Amniotic stem cell (primary cell): ENCODE measurements at regions not wholly inside any gene's neighbourhood (a gene's known extent, or its start where the extent isn't known, plus 50 kb on each side); places are given as distances from the start of the nearest gene placed in this dataset.

Experiments
- DNase-seq: peaks from one replicate; lab custom pipeline; 2025; lab: John Stamatoyannopoulos, UW

DNA sequence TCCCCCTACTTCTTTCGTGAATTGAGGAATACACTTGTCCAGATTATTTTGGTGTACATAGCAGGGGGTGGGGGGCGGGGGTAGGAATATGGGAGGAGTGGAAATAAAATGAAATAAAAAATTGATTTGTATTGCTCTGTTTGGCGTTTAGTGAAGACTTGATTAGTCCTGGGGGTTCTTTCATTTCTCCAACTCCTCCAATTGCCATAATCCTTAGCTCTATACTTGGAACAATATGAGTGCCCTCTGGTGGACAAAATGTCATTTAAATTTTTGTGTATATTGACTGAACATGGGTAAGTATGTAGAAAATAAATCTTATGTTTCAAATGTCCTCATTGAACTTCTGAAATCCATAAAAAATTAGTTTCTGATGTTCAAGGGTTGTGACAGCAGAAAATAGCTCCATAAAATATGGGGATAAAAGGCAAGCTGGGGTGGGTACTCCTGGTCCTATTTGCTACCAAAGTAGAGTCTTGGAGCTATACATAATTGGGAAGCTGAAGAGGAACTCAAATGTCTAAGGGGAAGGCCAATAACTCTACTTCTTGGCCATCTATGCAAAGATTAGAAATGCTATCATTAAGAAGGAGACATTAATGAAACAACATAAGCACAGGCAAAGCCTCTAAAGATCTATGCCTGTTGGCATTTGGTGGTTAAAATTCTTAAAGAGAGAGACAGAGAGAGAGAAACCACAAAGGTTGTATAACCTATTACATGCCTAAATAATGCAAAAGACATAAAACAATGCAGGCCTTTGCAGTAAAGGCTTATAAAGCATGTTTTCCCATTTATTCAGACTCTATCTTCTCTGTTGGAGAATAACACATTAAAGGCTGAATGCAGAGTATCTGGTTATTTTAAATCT, 421.6 kb downstream of the METTL15 start:
- DNase-seq, result peak; percentile 3

DNA sequence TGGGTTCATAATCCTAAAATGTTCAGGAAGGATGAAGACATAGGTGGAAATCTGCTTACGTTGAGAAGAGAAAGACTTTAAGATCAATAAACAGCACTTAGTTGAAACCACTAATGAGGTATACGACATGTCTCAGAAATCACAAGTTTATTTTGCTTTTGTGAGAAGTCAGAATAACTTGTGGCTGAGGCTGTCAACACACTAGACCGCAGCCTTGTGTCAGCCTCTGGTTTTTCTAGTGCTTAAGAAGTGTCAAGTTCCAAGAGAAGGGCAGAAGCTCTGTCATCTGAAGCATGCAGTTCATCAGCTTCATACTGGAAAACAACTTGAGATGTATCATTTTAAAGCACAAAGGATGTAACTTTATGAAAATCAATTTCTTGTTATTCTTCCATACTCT, 420.9 kb downstream of the METTL15 start:
- DNase-seq, result no peak

DNA sequence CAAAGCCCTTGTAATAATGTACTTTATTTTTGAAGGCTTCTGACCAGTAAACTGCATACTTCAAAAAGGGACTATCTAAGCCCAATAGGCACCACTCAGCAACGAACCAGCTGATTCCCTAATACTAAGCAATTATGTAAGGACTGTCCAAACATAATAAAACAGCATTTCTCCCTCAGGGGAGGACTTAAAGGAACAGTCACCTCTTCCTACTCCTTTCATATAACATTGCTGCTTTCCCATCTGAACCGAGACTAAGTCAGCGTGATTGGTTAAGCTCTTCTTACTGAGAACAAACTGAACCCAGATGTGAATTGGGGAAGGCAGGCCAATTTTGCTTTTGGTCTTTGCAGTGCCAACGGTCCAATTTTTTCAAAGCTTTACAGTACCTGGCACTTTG, 420.0 kb downstream of the METTL15 start:
- DNase-seq, result no peak

- DNase-seq, result no peak
Measured at GRCh38 chr11:28526406-28526751, 418.2 kb downstream of the METTL15 start.

DNA sequence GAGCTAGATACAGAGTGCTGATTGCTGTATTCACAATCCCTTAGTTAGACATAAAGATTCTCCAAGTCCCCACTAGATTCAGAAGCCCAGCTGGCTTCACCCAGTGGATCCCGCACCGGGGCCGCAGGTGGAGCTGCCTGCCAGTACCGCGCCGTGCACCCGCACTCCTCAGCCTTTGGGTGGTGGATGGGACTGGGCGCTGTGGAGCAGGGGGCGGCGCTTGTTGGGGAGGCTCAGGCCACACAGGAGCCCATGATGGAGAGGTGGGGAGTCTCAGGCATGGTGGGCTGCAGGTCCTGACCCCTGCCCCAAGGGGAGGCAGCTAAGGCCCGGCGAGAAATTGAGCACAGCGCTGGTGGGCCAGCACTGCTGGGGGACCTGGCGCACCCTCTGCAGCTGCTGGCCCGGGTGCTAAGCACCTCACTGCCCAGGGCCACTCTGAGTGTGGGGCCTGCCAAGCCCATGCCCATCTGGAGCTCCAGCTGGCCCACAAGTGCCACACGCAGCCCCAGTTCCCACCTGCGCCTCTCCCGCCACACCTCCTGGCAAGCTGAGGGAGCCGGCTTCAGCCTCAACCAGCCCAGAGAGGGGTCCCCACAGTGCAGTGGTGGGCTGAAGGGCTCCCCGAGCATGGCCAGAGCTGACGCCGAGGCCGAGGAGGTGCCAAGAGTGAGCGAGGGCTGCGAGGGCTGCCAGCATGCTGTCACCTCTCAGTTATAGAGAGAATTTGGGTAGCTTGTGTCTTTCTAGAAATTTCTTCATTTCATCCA, 417.6 kb downstream of the METTL15 start:
- DNase-seq, result no peak

DNA sequence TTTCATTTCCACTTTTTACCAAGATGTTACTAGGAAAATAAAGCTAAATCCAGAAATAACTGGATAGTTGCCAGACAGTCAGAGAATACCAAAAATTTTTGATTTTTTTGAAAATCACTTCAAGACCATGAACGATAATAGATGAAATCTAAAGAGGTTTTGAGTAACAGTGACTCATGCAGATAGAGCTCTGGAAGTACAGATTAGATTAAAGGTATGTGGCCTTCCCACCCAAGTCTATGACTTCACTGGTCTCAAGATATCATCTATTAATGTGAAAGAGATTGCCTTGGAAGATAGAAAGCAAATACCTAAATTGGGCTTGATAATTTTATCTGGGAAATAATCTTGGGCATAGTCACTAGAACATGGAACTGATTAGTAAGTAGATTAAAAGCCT, 415.9 kb downstream of the METTL15 start:
- no peak for DNase-seq

- no peak for DNase-seq
Measured at GRCh38 chr11:28521075-28521474, 412.9 kb downstream of the METTL15 start.

- no peak for DNase-seq
Measured at GRCh38 chr11:28520291-28520690, 412.1 kb downstream of the METTL15 start.

DNA sequence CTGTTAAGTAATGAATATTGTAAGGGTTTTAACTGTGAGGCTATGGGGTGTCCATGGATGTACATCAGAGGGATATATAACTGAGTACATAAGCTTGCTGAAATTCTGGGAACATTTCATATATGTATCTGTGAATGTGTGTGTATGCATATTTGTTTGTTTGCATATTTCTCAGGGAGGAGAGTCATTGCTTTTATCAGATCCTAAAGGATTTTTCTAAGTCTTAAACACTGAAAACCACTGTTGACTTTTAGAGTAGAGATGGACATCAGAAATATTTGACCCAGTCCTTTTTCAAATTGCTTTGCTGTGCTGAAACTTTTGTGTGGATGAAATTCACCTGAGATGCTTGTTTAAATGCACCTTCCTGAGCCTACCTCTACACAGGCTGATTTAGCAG, 410.6 kb downstream of the METTL15 start:
- DNase-seq, result no peak

DNA sequence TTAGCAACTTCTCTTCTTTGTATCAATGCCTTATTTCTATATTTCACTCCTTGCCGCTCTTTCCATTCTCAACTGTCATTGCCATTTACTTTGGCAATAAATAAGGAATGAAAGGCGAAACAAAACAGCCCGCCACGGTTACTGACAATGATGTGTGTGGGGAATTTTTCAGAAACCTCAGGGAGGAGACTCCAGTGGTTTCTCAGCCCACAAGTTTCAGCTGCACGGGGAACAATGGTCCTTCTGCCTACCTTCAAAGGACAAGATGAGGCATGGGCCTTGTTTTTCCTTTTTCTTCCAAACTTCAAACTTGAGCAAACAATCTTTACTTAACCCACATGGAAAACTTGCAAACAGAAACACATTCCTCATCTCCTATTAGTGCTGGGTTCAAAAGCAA, 409.4 kb downstream of the METTL15 start:
- no peak for DNase-seq

DNA sequence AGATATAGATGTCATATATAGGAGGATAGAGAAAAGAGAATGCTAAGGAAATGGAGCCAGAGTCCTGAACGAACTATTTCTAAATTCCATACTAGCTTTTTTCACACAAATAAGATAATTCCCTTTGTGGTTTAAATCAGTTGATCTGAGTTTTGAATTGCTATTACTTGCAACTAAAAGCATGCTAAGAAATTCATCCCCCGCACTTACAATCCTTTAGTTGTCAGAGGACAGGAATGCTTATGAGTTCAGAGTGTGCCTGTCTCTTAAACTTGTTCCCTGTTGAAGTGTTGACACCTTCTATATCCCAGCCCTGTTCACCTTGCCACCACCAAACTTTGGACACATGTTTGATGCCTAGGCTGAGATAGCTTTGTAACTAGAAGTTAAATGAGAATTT, 406.2 kb downstream of the METTL15 start:
- DNase-seq, result no peak

DNA sequence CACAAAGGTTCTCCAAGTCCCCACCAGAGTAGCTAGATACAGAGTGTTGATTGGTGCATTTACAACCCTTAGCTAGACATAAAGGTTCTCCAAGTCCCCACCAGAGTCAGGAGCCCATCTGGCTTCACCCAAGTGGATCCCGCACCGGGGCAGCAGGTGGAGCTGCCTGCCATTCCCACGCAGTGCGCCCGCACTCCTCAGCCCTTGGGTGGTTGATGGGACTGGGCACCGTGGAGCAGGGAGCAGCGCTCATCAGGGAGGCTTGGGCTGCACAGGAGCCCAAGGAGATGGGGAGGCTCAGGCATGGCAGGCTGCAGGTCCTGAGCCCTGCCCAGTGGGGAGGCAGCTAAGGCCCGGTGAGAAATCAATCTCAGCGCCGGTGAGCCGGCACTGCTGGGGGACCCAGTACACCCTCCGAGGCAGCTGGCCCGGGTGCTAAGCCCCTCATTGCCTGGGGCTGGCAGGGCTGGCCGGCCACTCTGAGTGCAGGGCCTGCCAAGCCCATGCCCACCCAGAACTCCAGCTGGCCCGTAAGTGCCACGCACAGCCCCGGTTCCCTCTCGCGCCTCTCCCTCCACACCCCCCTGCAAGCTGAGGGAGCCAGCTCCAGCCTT, 404.1 kb downstream of the METTL15 start:
- no peak for DNase-seq

DNA sequence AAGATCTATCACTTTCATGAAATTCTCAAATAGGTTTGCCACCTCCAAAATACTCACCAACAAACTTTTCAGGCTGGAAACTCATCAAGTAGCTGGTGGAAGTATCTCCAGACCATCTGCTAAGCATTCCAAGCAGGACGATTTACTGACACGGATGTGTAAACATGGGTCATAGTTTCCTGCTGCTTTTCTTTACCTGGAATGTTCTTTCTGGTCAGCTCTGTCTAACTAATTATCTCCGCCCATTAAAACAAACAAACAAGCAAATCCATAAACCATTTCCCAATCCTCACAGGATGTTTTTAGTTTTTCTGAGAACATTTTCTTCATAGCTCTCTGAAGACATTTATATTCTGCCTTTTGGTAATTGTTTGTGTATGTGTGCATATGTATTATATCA, 397.0 kb downstream of the METTL15 start:
- no peak for DNase-seq

GRCh38 chr11:28504555-28505110, 396.4 kb downstream of the METTL15 start:
- no peak for DNase-seq

DNA sequence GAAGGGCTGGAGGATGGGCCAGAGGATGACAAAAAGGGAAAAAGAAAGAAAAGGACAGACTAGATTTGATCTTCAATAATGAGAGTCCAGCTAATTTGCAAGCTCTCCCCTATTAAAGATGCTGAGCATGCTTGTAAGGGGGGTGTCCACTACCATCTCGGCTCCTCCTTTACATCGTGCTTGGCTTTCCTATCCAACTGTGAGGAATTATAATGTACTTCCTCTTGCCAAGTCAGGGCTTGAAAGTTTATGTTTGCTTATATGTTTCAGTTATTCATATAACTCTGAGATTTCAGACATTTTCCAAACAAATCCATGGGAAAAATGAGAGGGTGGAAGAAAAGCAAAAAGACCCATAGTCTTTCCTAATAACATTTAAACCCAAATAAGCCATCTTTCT, 387.1 kb downstream of the METTL15 start:
- no peak for DNase-seq

GRCh38 chr11:28491431-28491830, 383.2 kb downstream of the METTL15 start:
- DNase-seq, result no peak

DNA sequence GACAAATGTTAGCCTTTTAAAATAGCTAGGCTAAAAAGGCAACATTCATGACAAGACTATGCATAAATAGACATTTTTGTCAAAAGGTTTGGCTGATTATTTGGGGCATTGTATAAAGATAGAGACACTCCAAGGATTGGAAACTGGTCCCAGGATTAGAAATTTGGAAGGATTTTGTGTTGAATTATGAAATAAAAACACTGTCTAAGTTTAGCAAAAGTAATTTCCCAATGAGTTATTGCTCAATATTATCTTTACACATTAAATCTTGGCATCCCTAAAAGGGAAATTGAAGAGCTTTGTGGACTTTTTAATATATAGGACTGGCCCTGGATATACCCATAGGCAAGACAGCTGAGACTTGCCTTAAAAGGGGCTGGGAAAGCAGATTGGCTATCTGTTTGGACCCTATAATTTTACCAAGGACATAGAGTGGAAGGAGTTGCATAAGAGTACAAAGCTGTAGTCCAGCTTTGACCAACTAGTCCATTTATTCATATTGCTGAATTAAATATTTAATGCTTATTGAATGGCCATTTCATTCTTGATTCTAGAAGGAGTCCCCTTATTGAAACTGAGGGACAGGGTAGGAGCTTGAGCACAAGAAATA, 382.7 kb downstream of the METTL15 start:
- no peak for DNase-seq

DNA sequence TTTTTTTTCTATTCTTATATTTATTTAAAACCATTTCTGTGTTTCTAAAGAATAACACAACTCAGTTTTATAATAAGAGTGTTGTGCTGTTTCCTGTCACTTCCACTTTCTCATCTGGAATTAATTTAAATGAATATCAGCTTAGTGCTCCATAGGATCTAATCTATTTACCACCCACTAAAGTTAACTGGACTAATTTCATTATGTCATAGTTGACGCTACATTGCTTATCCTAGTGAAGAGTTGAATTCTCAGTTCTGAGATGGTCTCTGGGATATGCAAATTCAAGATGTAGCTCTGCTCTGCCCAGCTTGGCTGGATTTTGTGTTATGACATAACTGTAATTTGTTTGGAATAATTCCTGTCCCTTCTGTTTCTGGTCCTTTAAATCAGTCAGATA, 380.1 kb downstream of the METTL15 start:
- no peak for DNase-seq

GRCh38 chr11:28483072-28483867, 375.1 kb downstream of the METTL15 start:
- no peak for DNase-seq

DNA sequence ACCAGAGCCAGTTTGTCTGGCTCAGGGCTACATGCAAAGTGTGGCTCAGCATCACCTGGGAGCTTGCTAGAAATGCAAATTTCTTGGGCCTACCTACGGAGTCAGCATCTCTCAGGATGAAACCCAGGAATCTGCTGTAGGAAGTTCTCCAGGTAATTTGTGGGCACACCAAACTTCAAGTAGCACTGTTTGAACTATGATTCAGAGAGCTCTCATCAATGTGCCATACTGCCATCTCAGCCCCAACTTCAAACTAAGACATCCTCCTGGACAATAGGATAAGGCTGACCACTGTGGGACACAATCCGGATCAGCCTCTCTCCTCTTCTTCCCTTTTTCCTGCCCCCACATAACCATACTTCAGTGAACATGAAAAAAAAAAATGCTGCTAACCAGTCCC, 374.5 kb downstream of the METTL15 start:
- no peak for DNase-seq
